SK-N-SH treated with all-trans-retinoic acid at 6 μM for 48 hours (cell line): ENCODE measurements at regions not wholly inside any gene's neighbourhood (a gene's known extent, or its start where the extent isn't known, plus 50 kb on each side); places are given as distances from the start of the nearest gene placed in this dataset.

ENCODE experiments used
- ARNTL ChIP-seq: fragments of 450-650 bp; formaldehyde crosslinking; IDR thresholded peaks from 2 replicates; pipeline ENCODE4 v1.5.0; 2020; ENCODE audit warnings: low read depth, mild to moderate bottlenecking, moderate library complexity, borderline replicate concordance
- GLIS3 ChIP-seq: fragments of 250-450 bp; sonication (Bioruptor Pico); IDR thresholded peaks from 2 replicates; pipeline ENCODE4 v1.5.0; 2020; ENCODE audit warnings: mild to moderate bottlenecking, moderate library complexity
- ISL1 ChIP-seq: fragments of 250-450 bp; sonication (Bioruptor Pico); IDR thresholded peaks from 2 replicates; pipeline ENCODE4 v2.1.2; 2022; ENCODE audit warnings: mild to moderate bottlenecking, moderate library complexity
- PATZ1 ChIP-seq: fragments of 250-450 bp; sonication (Bioruptor Pico); IDR thresholded peaks from 2 replicates; pipeline ENCODE4 v1.8.0; 2020; ENCODE audit warnings: mild to moderate bottlenecking, moderate library complexity, borderline replicate concordance
- RARB ChIP-seq: fragments of 250-450 bp; sonication (Bioruptor Pico); IDR thresholded peaks from 2 replicates; pipeline ENCODE4 v1.8.0; 2021; ENCODE audit warnings: mild to moderate bottlenecking, moderate library complexity
- ZC3H10 ChIP-seq: fragments of 250-450 bp; sonication (Bioruptor Pico); IDR thresholded peaks from 2 replicates; pipeline ENCODE4 v1.5.1; 2021; ENCODE audit warnings: mild to moderate bottlenecking, moderate library complexity
- ZFP3 ChIP-seq: fragments of 250-450 bp; sonication (Bioruptor Pico); IDR thresholded peaks from 2 replicates; pipeline ENCODE4 v1.5.0; 2020; ENCODE audit warnings: mild to moderate bottlenecking, moderate library complexity
- ZFP30 ChIP-seq: fragments of 450-650 bp; formaldehyde crosslinking; IDR thresholded peaks from 2 replicates; pipeline ENCODE4 v1.5.0; 2022; ENCODE audit warnings: mild to moderate bottlenecking, moderate library complexity
- ZNF565 ChIP-seq: fragments of 450-650 bp; formaldehyde crosslinking; conservative IDR thresholded peaks from 2 replicates; pipeline ENCODE4 v1.5.0; 2020; ENCODE audit warnings: low read depth, mild to moderate bottlenecking, moderate library complexity
- TF ChIP-seq, protein P1 (sequence below): fragments of 250-450 bp; sonication (Bioruptor Pico); IDR thresholded peaks from 2 replicates; pipeline ENCODE4 v1.5.0; 2020; ENCODE audit warnings: mild to moderate bottlenecking, moderate library complexity
- TF ChIP-seq, protein P2 (sequence below): fragments of 250-450 bp; sonication (Bioruptor Pico); IDR thresholded peaks from 2 replicates; pipeline ENCODE4 v1.5.1; 2020; ENCODE audit warnings: low read depth, mild to moderate bottlenecking, moderate library complexity

GRCh38 chr15:91783451-91783850 lies 70.1 kb upstream of the SLCO3A1 start:
- TF ChIP-seq PATZ1 = no peak
- no peak for TF ChIP-seq ZFP3 (CRISPR knock-in tag)
- TF ChIP-seq, protein P1, sequence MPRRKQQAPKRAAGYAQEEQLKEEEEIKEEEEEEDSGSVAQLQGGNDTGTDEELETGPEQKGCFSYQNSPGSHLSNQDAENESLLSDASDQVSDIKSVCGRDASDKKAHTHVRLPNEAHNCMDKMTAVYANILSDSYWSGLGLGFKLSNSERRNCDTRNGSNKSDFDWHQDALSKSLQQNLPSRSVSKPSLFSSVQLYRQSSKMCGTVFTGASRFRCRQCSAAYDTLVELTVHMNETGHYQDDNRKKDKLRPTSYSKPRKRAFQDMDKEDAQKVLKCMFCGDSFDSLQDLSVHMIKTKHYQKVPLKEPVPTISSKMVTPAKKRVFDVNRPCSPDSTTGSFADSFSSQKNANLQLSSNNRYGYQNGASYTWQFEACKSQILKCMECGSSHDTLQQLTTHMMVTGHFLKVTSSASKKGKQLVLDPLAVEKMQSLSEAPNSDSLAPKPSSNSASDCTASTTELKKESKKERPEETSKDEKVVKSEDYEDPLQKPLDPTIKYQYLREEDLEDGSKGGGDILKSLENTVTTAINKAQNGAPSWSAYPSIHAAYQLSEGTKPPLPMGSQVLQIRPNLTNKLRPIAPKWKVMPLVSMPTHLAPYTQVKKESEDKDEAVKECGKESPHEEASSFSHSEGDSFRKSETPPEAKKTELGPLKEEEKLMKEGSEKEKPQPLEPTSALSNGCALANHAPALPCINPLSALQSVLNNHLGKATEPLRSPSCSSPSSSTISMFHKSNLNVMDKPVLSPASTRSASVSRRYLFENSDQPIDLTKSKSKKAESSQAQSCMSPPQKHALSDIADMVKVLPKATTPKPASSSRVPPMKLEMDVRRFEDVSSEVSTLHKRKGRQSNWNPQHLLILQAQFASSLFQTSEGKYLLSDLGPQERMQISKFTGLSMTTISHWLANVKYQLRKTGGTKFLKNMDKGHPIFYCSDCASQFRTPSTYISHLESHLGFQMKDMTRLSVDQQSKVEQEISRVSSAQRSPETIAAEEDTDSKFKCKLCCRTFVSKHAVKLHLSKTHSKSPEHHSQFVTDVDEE (CRISPR knock-in tag) = no peak
- no peak for TF ChIP-seq ZFP30 (CRISPR knock-in tag)
- no peak for TF ChIP-seq RARB
- no peak for TF ChIP-seq GLIS3 (CRISPR knock-in tag)
- TF ChIP-seq, protein P2, sequence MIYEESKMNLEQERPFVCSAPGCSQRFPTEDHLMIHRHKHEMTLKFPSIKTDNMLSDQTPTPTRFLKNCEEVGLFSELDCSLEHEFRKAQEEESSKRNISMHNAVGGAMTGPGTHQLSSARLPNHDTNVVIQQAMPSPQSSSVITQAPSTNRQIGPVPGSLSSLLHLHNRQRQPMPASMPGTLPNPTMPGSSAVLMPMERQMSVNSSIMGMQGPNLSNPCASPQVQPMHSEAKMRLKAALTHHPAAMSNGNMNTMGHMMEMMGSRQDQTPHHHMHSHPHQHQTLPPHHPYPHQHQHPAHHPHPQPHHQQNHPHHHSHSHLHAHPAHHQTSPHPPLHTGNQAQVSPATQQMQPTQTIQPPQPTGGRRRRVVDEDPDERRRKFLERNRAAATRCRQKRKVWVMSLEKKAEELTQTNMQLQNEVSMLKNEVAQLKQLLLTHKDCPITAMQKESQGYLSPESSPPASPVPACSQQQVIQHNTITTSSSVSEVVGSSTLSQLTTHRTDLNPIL (CRISPR knock-in tag) = no peak
- TF ChIP-seq ARNTL (CRISPR knock-in tag) = no peak
- TF ChIP-seq ZNF565 (CRISPR knock-in tag) = no peak
- no peak for TF ChIP-seq ISL1 (CRISPR knock-in tag)
- no peak for TF ChIP-seq ZC3H10 (CRISPR knock-in tag)
